Esophagus muscularis mucosa (tissue), 4 donors: ENCODE measurements at regions not wholly inside any gene's neighbourhood (a gene's known extent, or its start where the extent isn't known, plus 50 kb on each side); places are given as distances from the start of the nearest gene placed in this dataset.

ENCODE experiments used
- CTCF ChIP-seq, 3 experiments: fragments of 200-600 bp in 2 of 3; fragments of 450-650 bp in 1 of 3; sonication (generic) in 2 of 3; IDR thresholded peaks; one replicate each; pipeline ENCODE4 v1.5.1; 2017 to 2019; ENCODE audit warnings: antibody characterized with exemption in 3 of 3, mild to moderate bottlenecking in 2 of 3, moderate library complexity in 1 of 3
- EP300 ChIP-seq: sonication (generic); formaldehyde crosslinking; IDR thresholded peaks from one replicate; pipeline ENCODE4 v1.6.1; 2017; ENCODE audit warnings: antibody characterized with exemption
- POLR2A ChIP-seq: fragments of 450-650 bp; IDR thresholded peaks from one replicate; pipeline ENCODE4 v1.6.1; 2017; ENCODE audit warnings: antibody characterized with exemption, moderate library complexity, mild to moderate bottlenecking, low read depth
- POLR2AphosphoS5 ChIP-seq, 2 donors: sonication (generic); formaldehyde crosslinking; IDR thresholded peaks; one replicate each; pipeline ENCODE4 v1.6.1; 2017; ENCODE audit warnings: antibody characterized with exemption in 2 of 2

- TF ChIP-seq POLR2AphosphoS5 (IDR thresholded peaks at IDR 0.05), result no peak
- no peak for TF ChIP-seq POLR2A
- TF ChIP-seq CTCF (IDR thresholded peaks at IDR 0.05), result no peak
- TF ChIP-seq EP300, result no peak
Measured at GRCh38 chr10:63752318-63752717, 231.1 kb downstream of the REEP3 start.
